Skin epidermis (tissue), 12 donors: ENCODE measurements at regions not wholly inside any gene's neighbourhood (a gene's known extent, or its start where the extent isn't known, plus 50 kb on each side); places are given as distances from the start of the nearest gene placed in this dataset.

Experiments
- H3K27ac ChIP-seq, 21 experiments: fragments of 200-600 bp; sonication (generic) in 11 of 21; one replicate each; pipeline ENCODE4 v1.5.0; 2020; ENCODE audit warnings: mild to moderate bottlenecking in 3 of 21, inconsistent platforms in 2 of 21, moderate library complexity in 2 of 21
- H3K4me3 ChIP-seq, 7 experiments: fragments of 200-600 bp; sonication (generic) in 2 of 7; one replicate each; pipeline ENCODE4 v1.5.0; 2020; ENCODE audit warnings: inconsistent platforms in 2 of 7, mild to moderate bottlenecking in 2 of 7, moderate library complexity in 1 of 7

- peak overlapping the region in 1 of 21 experiments; percentile 35 for H3K27ac ChIP-seq
- H3K4me3 ChIP-seq: no peak overlapping the region
These were observed 149.8 kb downstream of the ETS2 start for GRCh38 chr21:38955495-38955894.

DNA sequence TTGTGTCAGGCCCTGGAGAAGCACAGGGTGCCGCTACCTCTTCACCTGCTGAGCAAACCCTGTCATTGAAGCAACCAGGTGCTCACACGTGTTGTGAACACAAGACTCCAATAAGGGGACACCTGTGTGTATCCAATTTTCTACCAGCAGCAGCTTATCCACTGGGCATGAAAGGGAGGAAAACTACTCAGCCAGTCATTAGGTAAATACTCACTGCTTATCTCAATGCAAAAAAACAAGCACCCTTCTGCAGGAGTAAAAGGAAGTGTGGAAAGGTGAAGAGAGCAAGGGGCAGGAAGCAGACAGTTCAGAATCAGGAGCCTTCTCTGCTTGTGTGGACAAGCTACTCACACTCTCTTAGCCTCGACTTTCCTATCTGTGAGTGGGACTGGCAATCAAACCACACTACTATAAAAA lies 148.9 kb downstream of the ETS2 start:
- Histone ChIP-seq H3K4me3 (no peak overlapping the region), H3K27ac (no peak overlapping the region)

- Histone ChIP-seq H3K27ac (no peak overlapping the region), H3K4me3 (no peak overlapping the region)
These were observed 147.8 kb downstream of the ETS2 start for GRCh38 chr21:38953516-38953915.

- H3K27ac ChIP-seq: no peak overlapping the region
These were observed 147.2 kb downstream of the ETS2 start for GRCh38 chr21:38952890-38953289.

GRCh38 chr21:38951095-38951730 lies 145.5 kb downstream of the ETS2 start:
- no peak overlapping the region for H3K27ac ChIP-seq
- no peak overlapping the region for H3K4me3 ChIP-seq

More at GRCh38 chr21:38952890-38953289, 147.2 kb downstream of the ETS2 start:
- H3K4me3 ChIP-seq: no peak overlapping the region

DNA sequence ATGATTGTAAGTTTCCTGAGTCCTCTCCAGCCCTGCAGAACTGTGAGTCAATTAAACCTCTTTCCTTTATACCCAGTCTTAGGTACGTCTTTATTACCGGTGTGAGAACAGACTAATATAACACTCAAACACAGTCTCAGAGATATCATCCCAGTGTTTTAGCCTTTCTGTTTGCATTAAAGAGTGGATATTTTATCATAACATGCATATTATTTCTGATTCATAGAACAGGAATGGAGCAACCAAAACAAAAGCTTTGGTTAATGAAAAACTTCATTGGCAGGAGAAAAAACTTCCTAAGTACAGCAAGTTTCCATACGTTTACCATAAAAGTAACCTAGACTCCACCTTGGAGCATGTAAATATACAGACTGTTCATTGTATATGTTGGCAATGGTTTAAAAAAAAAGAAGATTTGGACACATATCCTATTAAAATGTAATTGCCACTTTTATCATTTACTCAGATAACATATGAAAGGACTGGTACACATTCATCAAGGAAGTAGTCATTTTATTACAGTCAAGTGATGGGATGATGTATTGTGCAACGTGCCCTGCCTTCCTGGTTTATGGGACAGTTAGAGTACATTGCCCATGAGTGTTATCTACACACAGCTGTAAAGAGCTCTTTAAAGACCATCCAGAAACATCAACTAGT lies 144.8 kb downstream of the ETS2 start:
- no peak overlapping the region for H3K27ac ChIP-seq
- H3K4me3 ChIP-seq: no peak overlapping the region

DNA sequence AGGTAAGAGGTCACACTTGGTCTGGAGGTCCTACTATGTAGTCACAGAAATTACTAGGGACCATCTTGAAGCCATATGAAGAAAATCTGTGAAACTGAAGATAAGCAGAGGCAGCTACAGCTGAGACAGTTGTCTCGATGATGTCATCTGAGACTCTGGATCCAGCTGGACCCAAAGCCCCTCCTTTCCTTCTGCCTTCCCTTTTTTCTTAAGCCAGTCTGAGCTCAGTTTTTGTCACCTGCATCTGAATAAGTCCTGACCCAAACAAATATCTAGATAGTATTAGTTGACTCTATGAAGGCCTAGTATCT lies 143.3 kb downstream of the ETS2 start:
- H3K27ac ChIP-seq: no peak overlapping the region
- no peak overlapping the region for H3K4me3 ChIP-seq

GRCh38 chr21:38948377-38949069 lies 142.8 kb downstream of the ETS2 start:
- peak overlapping the region in 1 of 21 experiments; percentile 11 for H3K27ac ChIP-seq
- H3K4me3 ChIP-seq: no peak overlapping the region

GRCh38 chr21:38945545-38946245 lies 140.0 kb downstream of the ETS2 start:
- H3K4me3 ChIP-seq: no peak overlapping the region
- H3K27ac ChIP-seq: no peak overlapping the region

GRCh38 chr21:38944903-38945302 lies 139.2 kb downstream of the ETS2 start:
- Histone ChIP-seq H3K4me3 (no peak overlapping the region), H3K27ac (no peak overlapping the region)

DNA sequence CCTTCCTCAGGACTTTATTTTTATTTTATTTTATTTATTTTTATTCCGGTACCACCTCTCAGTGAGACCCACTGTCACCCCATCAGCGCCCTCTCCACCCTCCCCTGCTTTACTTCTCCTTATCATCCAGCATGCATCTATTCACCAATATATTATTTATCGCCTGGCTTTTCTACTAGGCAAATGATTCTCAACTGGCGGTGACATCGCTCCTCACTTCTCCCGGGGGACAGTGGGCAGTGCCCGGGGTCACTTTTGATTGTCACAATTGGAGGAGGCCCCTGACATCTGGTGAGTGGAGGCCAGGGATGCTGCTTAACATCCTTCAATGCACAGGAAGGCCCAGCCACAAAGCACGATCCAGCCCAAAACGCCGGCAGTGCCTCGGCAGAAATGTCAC lies 138.7 kb downstream of the ETS2 start:
- Histone ChIP-seq H3K4me3 (no peak overlapping the region), H3K27ac (no peak overlapping the region)

DNA sequence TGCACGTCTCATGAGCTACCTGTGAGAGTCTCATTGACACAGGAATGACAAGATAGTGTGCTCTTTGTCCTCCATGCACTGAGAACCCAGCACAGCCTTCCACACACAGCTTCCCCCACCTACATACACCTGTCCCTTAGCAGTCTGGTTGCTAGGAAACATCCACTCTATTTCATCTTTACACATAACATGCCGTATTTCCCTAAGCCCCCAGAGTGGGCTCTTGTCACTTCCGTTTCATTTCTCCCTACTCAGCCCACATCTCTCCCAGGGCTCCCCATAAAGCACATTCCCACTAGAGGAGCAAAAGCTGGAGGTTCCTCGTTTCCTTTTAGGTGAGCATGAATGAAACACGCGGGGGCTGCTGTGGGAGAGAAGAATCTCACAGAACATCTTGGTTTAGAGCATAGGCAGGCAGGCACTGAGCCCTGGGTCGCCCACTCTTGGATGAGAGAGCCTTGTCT lies 137.1 kb downstream of the ETS2 start:
- no peak overlapping the region for H3K27ac ChIP-seq
- H3K4me3 ChIP-seq: no peak overlapping the region

DNA sequence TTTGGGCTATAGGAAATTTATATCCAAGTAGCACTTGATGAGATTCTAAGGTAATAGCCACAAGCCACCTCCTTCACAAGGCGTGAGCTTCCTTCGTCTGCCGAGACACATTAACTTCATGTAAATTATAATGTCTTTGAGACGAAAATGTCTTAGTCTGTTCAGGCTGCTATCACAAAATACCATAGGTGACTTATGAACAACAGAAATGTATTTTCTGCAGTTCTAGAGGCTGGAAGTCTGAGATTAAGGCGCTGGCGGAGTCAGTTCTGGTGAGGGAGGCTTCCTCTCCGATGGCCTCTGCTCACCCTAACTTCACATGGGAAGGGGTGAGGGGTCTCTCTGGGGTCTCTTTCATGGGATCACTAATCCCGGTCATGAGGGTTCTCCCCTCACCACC lies 133.0 kb downstream of the ETS2 start:
- Histone ChIP-seq H3K4me3 (no peak overlapping the region), H3K27ac (no peak overlapping the region)

GRCh38 chr21:38938343-38938742 lies 132.6 kb downstream of the ETS2 start:
- Histone ChIP-seq H3K4me3 (no peak overlapping the region), H3K27ac (no peak overlapping the region)

DNA sequence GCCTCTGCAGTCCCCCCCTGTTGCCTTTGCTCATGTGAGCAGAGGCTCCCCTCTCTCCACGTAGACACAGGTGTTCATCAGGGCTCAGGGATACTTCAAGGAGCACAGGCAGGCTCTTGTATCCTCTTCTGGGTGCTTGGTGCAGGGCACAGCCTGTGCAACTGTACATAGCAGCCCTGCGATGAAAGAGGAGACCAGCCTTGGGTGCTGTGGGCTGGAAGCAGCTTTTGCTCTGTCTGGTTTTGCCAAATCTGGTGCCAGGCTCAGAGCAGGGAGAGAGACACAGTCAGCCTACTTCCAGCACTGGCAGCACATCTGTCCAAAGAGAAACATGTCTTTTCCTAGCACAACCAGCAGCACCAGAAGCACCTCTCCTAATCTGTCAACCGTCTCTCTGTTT lies 132.1 kb downstream of the ETS2 start:
- H3K4me3 ChIP-seq: no peak overlapping the region
- H3K27ac ChIP-seq: no peak overlapping the region

GRCh38 chr21:38937286-38937790 lies 131.6 kb downstream of the ETS2 start:
- Histone ChIP-seq H3K4me3 (no peak overlapping the region), H3K27ac (no peak overlapping the region)

DNA sequence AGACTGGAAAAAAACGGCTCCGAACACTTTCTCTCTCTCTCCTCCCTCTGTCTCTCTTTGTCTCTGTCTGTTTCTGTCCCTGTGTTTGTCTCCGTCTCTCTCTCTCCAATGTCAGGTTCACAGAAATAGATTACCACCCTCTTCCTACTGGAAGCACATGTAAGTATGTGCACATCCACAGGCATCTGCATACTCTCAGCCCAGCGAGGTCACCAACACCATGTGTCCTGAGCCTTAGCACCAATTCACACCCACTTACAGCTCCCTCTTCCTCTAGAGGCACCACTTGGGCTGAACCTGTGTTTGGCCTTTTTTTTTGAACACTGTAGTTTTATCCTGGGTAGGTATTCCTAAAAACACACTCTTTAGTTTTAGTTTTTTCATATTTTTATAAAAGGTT lies 130.5 kb downstream of the ETS2 start:
- Histone ChIP-seq H3K4me3 (no peak overlapping the region), H3K27ac (no peak overlapping the region)

DNA sequence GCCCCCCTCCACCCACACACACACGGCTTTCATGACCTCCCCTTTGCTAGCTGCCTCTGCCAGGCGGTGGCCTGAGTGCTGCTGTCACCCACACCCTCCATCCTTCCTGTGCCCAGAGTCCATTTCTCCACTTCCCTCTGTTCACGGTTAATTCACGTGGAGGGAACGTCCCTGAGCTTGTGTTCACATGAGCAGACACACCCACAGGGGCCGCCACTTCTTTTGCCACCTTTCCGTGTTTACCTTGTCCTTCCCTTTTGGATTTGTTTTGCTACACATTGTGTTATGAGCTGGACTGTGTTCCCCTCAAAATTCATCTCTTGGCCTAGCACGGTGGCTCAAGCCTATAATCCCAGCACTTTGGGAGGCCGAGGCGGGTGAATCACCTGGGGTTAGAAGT lies 128.0 kb downstream of the ETS2 start:
- H3K4me3 ChIP-seq: no peak overlapping the region
- no peak overlapping the region for H3K27ac ChIP-seq

DNA sequence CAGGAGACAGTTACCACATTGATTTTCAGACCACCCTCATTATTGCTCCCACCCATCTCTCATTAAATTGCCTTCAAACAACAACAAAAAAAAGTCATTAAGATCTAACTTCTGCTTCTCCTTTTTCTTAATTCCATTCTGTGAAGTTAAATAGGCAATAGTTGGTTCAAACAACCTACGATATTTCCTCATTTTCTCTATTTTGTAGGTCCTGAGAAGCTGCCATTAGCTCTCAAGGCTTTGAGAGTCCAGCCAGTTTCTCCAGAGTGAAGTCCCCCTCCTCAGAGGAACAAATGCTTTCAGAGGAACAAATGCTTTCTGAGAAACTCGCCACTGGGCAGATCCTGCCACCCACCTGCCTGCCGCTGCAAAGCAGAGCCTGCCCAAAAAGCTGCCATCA lies 125.6 kb downstream of the ETS2 start:
- peak overlapping the region in 3 of 21 experiments; percentile 18 to 67 (median 22) for H3K27ac ChIP-seq
- no peak overlapping the region for H3K4me3 ChIP-seq

DNA sequence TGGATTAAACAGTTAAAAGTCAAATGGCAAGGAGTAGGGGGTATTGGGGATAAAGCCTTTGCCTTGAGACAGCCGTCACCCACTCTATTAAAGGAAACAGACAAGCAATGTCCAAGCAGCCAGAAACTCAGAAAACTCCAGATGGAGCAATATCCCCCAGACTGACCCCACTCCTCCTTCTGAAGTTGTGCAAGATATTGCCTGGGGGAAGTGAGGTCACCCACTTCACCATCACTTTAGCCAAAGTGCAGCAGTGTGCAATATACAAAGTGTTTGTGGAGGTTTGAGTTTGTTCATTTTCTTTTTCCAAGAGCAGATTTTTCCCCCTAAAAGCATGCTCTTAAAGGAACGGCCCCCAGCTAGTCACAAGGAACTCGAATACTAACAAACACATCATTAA lies 125.1 kb downstream of the ETS2 start:
- peak overlapping the region in 4 of 21 experiments; percentile 22 to 70 (median 53) for H3K27ac ChIP-seq
- no peak overlapping the region for H3K4me3 ChIP-seq
